ENCODE measurements at regions not wholly inside any gene's neighbourhood (a gene's known extent, or its start where the extent isn't known, plus 50 kb on each side); places are given as distances from the start of the nearest gene placed in this dataset.

- WGBS, 2 donors (ENCODE audit: low coverage in 1 of 2): 73% methylated on average over 3 of the region's 8 CpGs; no CpG with 5 or more reads in 1 of the 2 donors
- TF ChIP-seq EP300 (IDR thresholded peaks at IDR 0.05) (no peak), CTCF (IDR thresholded peaks at IDR 0.05) (no peak), POLR2A (IDR thresholded peaks at IDR 0.05) (no peak), POLR2AphosphoS5 (IDR thresholded peaks at IDR 0.05) (no peak)
- H3K27ac ChIP-seq: no peak overlapping the region
- ATAC-seq: no peak
- peaks cover 0 to 11% (median 0%) of the 10 kb centered on the region in 3 donors for H3K4me1 ChIP-seq
- H3K36me3 ChIP-seq: no peaks in the 10 kb centered on the region
- no peaks in the 10 kb centered on the region for H3K27me3 ChIP-seq
- no peaks in the 10 kb centered on the region for H3K9me3 ChIP-seq
- H3K4me3 ChIP-seq: no peak overlapping the region
Observed at GRCh38 chr9:89920951-89921350, 316.1 kb downstream of the GADD45G start.

GRCh38 chr9:89922099-89922498 lies 317.3 kb downstream of the GADD45G start:
- H3K27me3 ChIP-seq: no peaks in the 10 kb centered on the region
- no peaks in the 10 kb centered on the region for H3K9me3 ChIP-seq
- peaks cover 0 to 22% (median 7%) of the 10 kb centered on the region in 3 donors for H3K4me1 ChIP-seq
- H3K4me3 ChIP-seq: no peak overlapping the region
- no peak overlapping the region for H3K27ac ChIP-seq
- no peaks in the 10 kb centered on the region for H3K36me3 ChIP-seq
- ATAC-seq: no peak
- TF ChIP-seq CTCF (IDR thresholded peaks at IDR 0.05) (no peak), EP300 (IDR thresholded peaks at IDR 0.05) (no peak), POLR2A (IDR thresholded peaks at IDR 0.05) (no peak), POLR2AphosphoS5 (IDR thresholded peaks at IDR 0.05) (no peak)
- WGBS, 2 donors (ENCODE audit: low coverage in 1 of 2): 70 to 82% methylated on average over 4 to 7 of the region's 7 CpGs

- Histone ChIP-seq H3K27ac (no peak overlapping the region), H3K27me3 (no peaks in the 10 kb centered on the region), H3K36me3 (no peaks in the 10 kb centered on the region), H3K4me1 (peaks cover 0 to 33% (median 11%) of the 10 kb centered on the region in 3 donors), H3K4me3 (no peak overlapping the region), H3K9me3 (no peaks in the 10 kb centered on the region)
- ATAC-seq: no peak
- WGBS, 2 donors (ENCODE audit: low coverage in 1 of 2): 92% methylated on average over 7 of the region's 7 CpGs; no CpG with 5 or more reads in 1 of the 2 donors
- TF ChIP-seq CTCF (IDR thresholded peaks at IDR 0.05) (no peak), EP300 (IDR thresholded peaks at IDR 0.05) (no peak), POLR2AphosphoS5 (IDR thresholded peaks at IDR 0.05) (no peak), POLR2A (IDR thresholded peaks at IDR 0.05) (no peak)
Observed at GRCh38 chr9:89923174-89923573, 318.4 kb downstream of the GADD45G start.

GRCh38 chr9:89923961-89924504 lies 319.2 kb downstream of the GADD45G start:
- no peak for ATAC-seq
- H3K4me1 ChIP-seq: peaks cover 0 to 41% (median 11%) of the 10 kb centered on the region in 3 donors
- H3K27ac ChIP-seq: no peak overlapping the region
- no peaks in the 10 kb centered on the region for H3K27me3 ChIP-seq
- H3K4me3 ChIP-seq: no peak overlapping the region
- no peaks in the 10 kb centered on the region for H3K9me3 ChIP-seq
- WGBS, 2 donors (ENCODE audit: low coverage in 1 of 2): 49 to 54% methylated on average over 11 to 12 of the region's 12 CpGs
- no peaks in the 10 kb centered on the region for H3K36me3 ChIP-seq
- TF ChIP-seq CTCF (IDR thresholded peaks at IDR 0.05): peak in 2 of 4 experiments; percentile 13 to 21
- no peak for TF ChIP-seq EP300 (IDR thresholded peaks at IDR 0.05)

GRCh38 chr9:89924611-89925010 lies 319.8 kb downstream of the GADD45G start:
- ATAC-seq: no peak
- no peak for TF ChIP-seq CTCF (IDR thresholded peaks at IDR 0.05)
- TF ChIP-seq POLR2A (IDR thresholded peaks at IDR 0.05): no peak
- TF ChIP-seq POLR2AphosphoS5 (IDR thresholded peaks at IDR 0.05): no peak
- TF ChIP-seq EP300 (IDR thresholded peaks at IDR 0.05): no peak
- H3K9me3 ChIP-seq: no peaks in the 10 kb centered on the region
- H3K4me1 ChIP-seq: peaks cover 0 to 46% (median 11%) of the 10 kb centered on the region in 3 donors
- WGBS, 2 donors (ENCODE audit: low coverage in 1 of 2): 100% methylated on average over 1 of the region's 2 CpGs; no CpG with 5 or more reads in 1 of the 2 donors
- H3K27ac ChIP-seq: no peak overlapping the region
- no peaks in the 10 kb centered on the region for H3K27me3 ChIP-seq
- no peaks in the 10 kb centered on the region for H3K36me3 ChIP-seq
- no peak overlapping the region for H3K4me3 ChIP-seq

Data from gastroesophageal sphincter (tissue), 4 donors.